ENCODE measurements at regions not wholly inside any gene's neighbourhood (a gene's known extent, or its start where the extent isn't known, plus 50 kb on each side); places are given as distances from the start of the nearest gene placed in this dataset.

GRCh38 chr13:47066226-47066625 is 169.4 kb upstream of the HTR2A start:
- TF ChIP-seq GATA3 (IDR thresholded peaks at IDR 0.05; ENCODE audit: low read depth, low read length) (no peak), GATA2 (IDR thresholded peaks at IDR 0.05; ENCODE audit: low read depth, low read length) (no peak)

GRCh38 chr13:47064381-47064780 is 167.5 kb upstream of the HTR2A start:
- no peak for TF ChIP-seq GATA2 (IDR thresholded peaks at IDR 0.05; ENCODE audit: low read depth, low read length)
- no peak for TF ChIP-seq GATA3 (IDR thresholded peaks at IDR 0.05; ENCODE audit: low read depth, low read length)

GRCh38 chr13:47049276-47049989 is 152.6 kb upstream of the HTR2A start:
- TF ChIP-seq GATA2 (IDR thresholded peaks at IDR 0.05; ENCODE audit: low read depth, low read length), result no peak
- TF ChIP-seq GATA3 (IDR thresholded peaks at IDR 0.05; ENCODE audit: low read depth, low read length), result no peak

DNA sequence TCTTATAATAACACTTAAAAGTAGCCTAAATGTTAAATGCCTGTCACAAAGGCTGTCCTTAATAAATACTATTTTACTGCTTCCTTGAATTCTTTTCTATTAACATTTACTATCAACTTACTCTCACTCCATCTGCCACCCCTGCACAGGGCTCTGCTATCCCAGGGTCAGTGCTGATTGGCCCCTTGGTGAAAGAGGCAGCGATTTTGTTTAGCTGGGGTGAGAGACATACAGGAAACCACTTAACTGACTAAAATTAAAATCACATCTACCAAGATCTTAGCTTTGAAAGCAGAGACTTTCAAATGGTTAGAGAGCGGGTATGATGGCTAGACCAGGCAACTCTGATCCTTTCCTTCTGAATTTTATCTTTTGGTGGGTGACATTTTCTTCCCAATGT is 149.9 kb upstream of the HTR2A start:
- TF ChIP-seq GATA2 (IDR thresholded peaks at IDR 0.05; ENCODE audit: low read depth, low read length), result no peak
- TF ChIP-seq GATA3 (IDR thresholded peaks at IDR 0.05; ENCODE audit: low read depth, low read length), result no peak

GRCh38 chr13:47044842-47045241 is 148.0 kb upstream of the HTR2A start:
- TF ChIP-seq GATA3 (IDR thresholded peaks at IDR 0.05; ENCODE audit: low read depth, low read length) (no peak), GATA2 (IDR thresholded peaks at IDR 0.05; ENCODE audit: low read depth, low read length) (no peak)

DNA sequence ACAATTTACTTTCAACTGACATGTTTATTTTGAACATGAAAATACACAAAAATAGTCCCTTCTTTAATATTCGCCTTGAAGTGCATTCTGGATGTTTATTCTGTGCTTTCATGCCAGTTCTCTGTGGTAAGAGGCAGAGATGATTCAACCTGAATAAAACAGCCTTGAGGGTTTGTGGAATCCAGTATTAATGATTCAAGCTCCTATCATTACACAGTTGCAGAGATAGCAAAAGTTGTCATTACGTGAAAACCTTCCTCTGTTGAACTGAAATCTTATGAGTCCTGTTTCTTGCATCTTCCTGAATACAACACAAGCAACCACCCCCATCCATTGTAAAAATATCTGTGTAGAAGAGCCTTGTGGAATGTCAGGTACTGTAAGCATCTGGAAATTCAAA is 142.3 kb upstream of the HTR2A start:
- no peak for TF ChIP-seq GATA2 (IDR thresholded peaks at IDR 0.05; ENCODE audit: low read depth, low read length)

DNA sequence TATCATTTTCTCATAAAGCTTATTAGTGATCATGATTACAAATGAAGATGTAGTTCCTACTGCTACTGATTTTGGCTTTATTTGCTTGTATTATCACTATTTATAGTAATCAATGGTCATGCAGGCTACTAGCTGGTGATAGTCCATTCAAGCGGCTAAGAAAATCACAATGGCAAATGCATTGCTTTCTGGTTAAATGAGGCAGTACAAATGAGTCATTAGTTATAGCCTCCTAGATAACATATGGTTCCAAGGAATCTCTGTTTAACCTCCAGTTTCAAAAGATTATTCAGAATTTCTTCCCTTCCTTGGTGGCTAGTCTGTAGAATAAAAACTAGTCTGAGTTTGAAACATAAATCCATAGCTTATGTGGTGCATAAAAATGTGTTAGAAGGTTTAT is 141.3 kb upstream of the HTR2A start:
- TF ChIP-seq GATA2 (IDR thresholded peaks at IDR 0.05; ENCODE audit: low read depth, low read length), result no peak
- no peak for TF ChIP-seq GATA3 (IDR thresholded peaks at IDR 0.05; ENCODE audit: low read depth, low read length)

DNA sequence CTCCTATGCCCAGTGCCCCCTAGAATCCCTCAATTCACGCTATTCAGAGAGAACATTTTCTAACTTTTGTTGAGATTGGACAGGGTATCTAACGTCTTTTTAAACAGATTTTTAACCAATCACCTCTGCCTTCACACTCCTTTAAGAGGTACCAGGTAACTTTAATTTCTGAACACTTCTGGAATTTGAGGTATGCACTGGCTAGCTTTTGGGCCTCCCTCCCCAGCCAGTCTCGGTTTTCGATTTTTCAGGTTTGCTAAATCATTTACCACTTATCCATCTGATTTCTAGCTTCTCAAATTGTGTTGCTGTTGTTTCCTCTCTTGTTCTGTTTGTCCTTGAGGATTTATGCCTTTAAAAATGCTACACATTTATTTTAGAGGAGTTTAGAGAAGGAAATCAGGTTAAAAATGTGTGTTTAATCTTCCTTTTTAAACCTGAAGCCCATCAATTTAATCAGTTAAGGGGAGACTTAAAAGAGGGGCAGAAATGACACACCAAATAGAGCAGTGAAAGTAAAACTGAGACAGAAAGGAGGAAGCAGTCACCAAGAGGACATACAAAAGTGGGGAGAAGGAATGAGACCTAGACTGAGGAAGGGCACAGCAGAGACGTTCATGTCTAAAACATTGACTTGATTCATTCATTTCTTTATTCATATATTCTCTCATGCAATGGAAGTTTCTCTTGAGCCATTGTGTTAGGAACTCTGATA is 139.6 kb upstream of the HTR2A start:
- TF ChIP-seq GATA2 (IDR thresholded peaks at IDR 0.05; ENCODE audit: low read depth, low read length) (no peak), GATA3 (IDR thresholded peaks at IDR 0.05; ENCODE audit: low read depth, low read length) (no peak)

GRCh38 chr13:47033216-47033615 is 136.4 kb upstream of the HTR2A start:
- TF ChIP-seq GATA3 (IDR thresholded peaks at IDR 0.05; ENCODE audit: low read depth, low read length) (no peak), GATA2 (IDR thresholded peaks at IDR 0.05; ENCODE audit: low read depth, low read length) (no peak)

GRCh38 chr13:47027780-47028437 is 131.1 kb upstream of the HTR2A start:
- TF ChIP-seq GATA2 (IDR thresholded peaks at IDR 0.05; ENCODE audit: low read depth, low read length), result no peak

- TF ChIP-seq GATA3 (IDR thresholded peaks at IDR 0.05; ENCODE audit: low read depth, low read length), result no peak
- TF ChIP-seq GATA2 (IDR thresholded peaks at IDR 0.05; ENCODE audit: low read depth, low read length), result no peak
These were observed 129.1 kb upstream of the HTR2A start for GRCh38 chr13:47025791-47026447.

GRCh38 chr13:47019977-47020376 is 123.1 kb upstream of the HTR2A start:
- TF ChIP-seq GATA3 (IDR thresholded peaks at IDR 0.05; ENCODE audit: low read depth, low read length) (no peak), GATA2 (IDR thresholded peaks at IDR 0.05; ENCODE audit: low read depth, low read length) (no peak)

GRCh38 chr13:47017476-47017875 is 120.6 kb upstream of the HTR2A start:
- no peak for TF ChIP-seq GATA3 (IDR thresholded peaks at IDR 0.05; ENCODE audit: low read depth, low read length)
- no peak for TF ChIP-seq GATA2 (IDR thresholded peaks at IDR 0.05; ENCODE audit: low read depth, low read length)

- TF ChIP-seq GATA3 (IDR thresholded peaks at IDR 0.05; ENCODE audit: low read depth, low read length) (no peak), GATA2 (IDR thresholded peaks at IDR 0.05; ENCODE audit: low read depth, low read length) (no peak)
These were observed 111.5 kb upstream of the HTR2A start for GRCh38 chr13:47008318-47008717.
